Nephron progenitor cell (in vitro differentiated cells): ENCODE measurements at regions not wholly inside any gene's neighbourhood (a gene's known extent, or its start where the extent isn't known, plus 50 kb on each side); places are given as distances from the start of the nearest gene placed in this dataset.
A peak's percentile ranks its signal among the peaks of the same experiment; 100 is the strongest.

Experiments
- DNase-seq: peaks from one replicate; pipeline ENCODE4 v3.0.0; 2021
- H3K27ac Mint-ChIP-seq: 2 replicates; pipeline ENCODE4 v1.8.0; 2021; ENCODE audit warnings: mild to moderate bottlenecking, moderate library complexity, mixed read lengths
- H3K27me3 Mint-ChIP-seq: 2 replicates; pipeline ENCODE4 v1.8.0; 2021; ENCODE audit warnings: mild to moderate bottlenecking, low read depth, mixed read lengths; ENCODE audit not compliant: poor library complexity
- H3K36me3 Mint-ChIP-seq: 2 replicates; pipeline ENCODE4 v1.8.0; 2021; ENCODE audit warnings: low read depth, mixed read lengths
- H3K4me1 Mint-ChIP-seq: 2 replicates; pipeline ENCODE4 v1.8.0; 2021; ENCODE audit warnings: mixed read lengths
- H3K4me3 Mint-ChIP-seq: 2 replicates; pipeline ENCODE4 v1.8.0; 2021; ENCODE audit warnings: mild to moderate bottlenecking, moderate library complexity, mixed read lengths
- H3K9me3 Mint-ChIP-seq: 2 replicates; pipeline ENCODE4 v1.8.0; 2021; ENCODE audit warnings: mild to moderate bottlenecking, moderate library complexity, mixed read lengths
- CTCF ChIP-seq: fragments of 200-600 bp; sonication (generic); IDR thresholded peaks from 2 replicates; pipeline ENCODE4 v1.5.0; 2021; ENCODE audit warnings: antibody characterized with exemption

- H3K27me3 Mint-ChIP-seq = peaks cover 100% of the 10 kb centered on the region
- H3K4me1 Mint-ChIP-seq = peaks cover 28% of the 10 kb centered on the region
- no peaks in the 10 kb centered on the region for H3K9me3 Mint-ChIP-seq
- no peak for TF ChIP-seq CTCF
- H3K36me3 Mint-ChIP-seq = no peaks in the 10 kb centered on the region
- H3K27ac Mint-ChIP-seq = no peak overlapping the region
- no peak for DNase-seq
- no peak overlapping the region for H3K4me3 Mint-ChIP-seq
Observed at GRCh38 chr4:41874398-41874797, 60.8 kb upstream of the TMEM33 start.

- H3K4me3 Mint-ChIP-seq = peak overlapping the region; percentile 31
- peaks cover 20% of the 10 kb centered on the region for H3K4me1 Mint-ChIP-seq
- no peak overlapping the region for H3K27ac Mint-ChIP-seq
- peaks cover 100% of the 10 kb centered on the region for H3K27me3 Mint-ChIP-seq
- TF ChIP-seq CTCF = no peak
- H3K9me3 Mint-ChIP-seq = no peaks in the 10 kb centered on the region
- no peaks in the 10 kb centered on the region for H3K36me3 Mint-ChIP-seq
- peak; percentile 36 for DNase-seq
Observed at GRCh38 chr4:41873380-41874295, 61.6 kb upstream of the TMEM33 start.

- no peak for TF ChIP-seq CTCF
- H3K27me3 Mint-ChIP-seq = peaks cover 98% of the 10 kb centered on the region
- H3K4me1 Mint-ChIP-seq = peaks cover 33% of the 10 kb centered on the region
- no peak overlapping the region for H3K27ac Mint-ChIP-seq
- H3K4me3 Mint-ChIP-seq = no peak overlapping the region
- H3K9me3 Mint-ChIP-seq = no peaks in the 10 kb centered on the region
- no peak for DNase-seq
- no peaks in the 10 kb centered on the region for H3K36me3 Mint-ChIP-seq
Observed at GRCh38 chr4:41870035-41870434, 65.2 kb upstream of the TMEM33 start.

DNA sequence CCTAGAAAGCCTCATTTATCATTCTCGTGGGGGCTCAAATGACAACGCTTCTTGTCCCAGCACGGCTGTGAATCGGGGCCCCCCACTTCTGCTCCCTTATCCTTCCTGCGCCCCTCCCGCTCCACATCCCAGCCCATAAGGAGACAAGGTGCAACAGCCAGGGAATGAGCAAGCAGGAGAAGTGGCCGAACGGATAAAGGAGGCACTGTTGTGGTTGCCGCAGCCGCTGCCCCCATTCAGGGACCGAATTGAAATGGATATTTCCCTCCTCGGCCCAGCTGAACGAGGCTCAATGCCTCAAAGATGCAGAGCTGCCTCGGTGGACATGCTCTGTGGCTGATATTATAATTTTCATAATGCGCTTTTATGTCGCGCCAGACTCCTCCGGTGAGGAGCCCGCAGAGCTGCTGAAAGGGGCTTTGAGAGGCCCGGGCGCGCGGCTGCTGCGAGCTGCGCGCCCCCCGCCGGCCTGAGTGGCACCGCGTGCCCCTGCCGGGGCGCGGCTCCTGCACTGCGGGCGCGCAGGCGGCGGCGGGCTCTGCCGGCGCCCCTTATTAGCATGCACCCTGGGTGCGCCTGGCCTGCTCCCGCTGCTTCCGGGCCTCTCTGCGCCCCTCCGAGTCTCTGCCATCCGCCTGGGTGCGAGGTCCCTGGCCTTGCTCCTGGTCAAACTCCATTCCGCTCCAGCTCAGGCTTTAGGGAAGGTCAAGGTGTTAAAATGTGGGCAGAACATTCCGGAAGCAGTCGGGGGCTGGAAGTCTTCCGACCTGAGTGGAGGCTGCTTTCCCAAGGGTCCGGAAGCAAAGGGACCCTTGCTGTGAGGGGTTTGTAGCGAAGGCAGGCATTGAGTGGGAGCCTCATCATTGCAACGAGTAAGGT lies 68.2 kb upstream of the TMEM33 start:
- Mint-ChIP-seq H3K4me1 (peaks cover 49% of the 10 kb centered on the region), H3K9me3 (no peaks in the 10 kb centered on the region), H3K36me3 (no peaks in the 10 kb centered on the region), H3K27me3 (peaks cover 92% of the 10 kb centered on the region), H3K4me3 (peak overlapping the region; percentile 69), H3K27ac (no peak overlapping the region)
- peak; percentile 40 for DNase-seq
- no peak for TF ChIP-seq CTCF

- H3K4me1 Mint-ChIP-seq = peaks cover 49% of the 10 kb centered on the region
Observed at GRCh38 chr4:41865981-41866798, 69.0 kb upstream of the TMEM33 start.

More at GRCh38 chr4:41865981-41866798, 69.0 kb upstream of the TMEM33 start:
- peak overlapping the region; percentile 56 for H3K4me3 Mint-ChIP-seq
- H3K27ac Mint-ChIP-seq = no peak overlapping the region
- DNase-seq = peak; percentile 19
- H3K36me3 Mint-ChIP-seq = no peaks in the 10 kb centered on the region
- H3K9me3 Mint-ChIP-seq = no peaks in the 10 kb centered on the region
- no peak for TF ChIP-seq CTCF
- H3K27me3 Mint-ChIP-seq = peaks cover 92% of the 10 kb centered on the region
